Calu3 (cell line): ENCODE measurements at regions not wholly inside any gene's neighbourhood (a gene's known extent, or its start where the extent isn't known, plus 50 kb on each side); places are given as distances from the start of the nearest gene placed in this dataset.

Experiments
- BruUV-seq: library from RNA; stranded (reverse); fragments of 400-500 nt; replicated peaks from 2 replicates; lab custom pipeline; 2021; lab: Mats Ljungman, UMichigan
- CTCF ChIA-PET: fragments of 300-600 bp; sonication (Branson Sonifier 250); formaldehyde crosslinking; loops from one replicate; lab custom pipeline; 2022; ENCODE audit warnings: antibody characterized with exemption; lab: Charles Lee
- DNase-seq: peaks from one replicate; pipeline ENCODE4 v3.0.0; 2022
- H3K27ac Mint-ChIP-seq: one replicate; pipeline ENCODE4 v1.8.0; 2022; ENCODE audit warnings: mixed read lengths; ENCODE audit not compliant: unreplicated experiment
- H3K27me3 Mint-ChIP-seq: one replicate; pipeline ENCODE4 v1.8.0; 2022; ENCODE audit warnings: mixed read lengths; ENCODE audit not compliant: unreplicated experiment
- H3K36me3 Mint-ChIP-seq: one replicate; pipeline ENCODE4 v1.8.0; 2022; ENCODE audit warnings: mild to moderate bottlenecking, moderate library complexity, mixed read lengths; ENCODE audit not compliant: insufficient read depth, unreplicated experiment
- H3K4me1 Mint-ChIP-seq: one replicate; pipeline ENCODE4 v1.8.0; 2022; ENCODE audit warnings: mild to moderate bottlenecking, low read depth, mixed read lengths; ENCODE audit not compliant: unreplicated experiment
- H3K4me3 Mint-ChIP-seq: one replicate; pipeline ENCODE4 v1.8.0; 2022; ENCODE audit warnings: mild to moderate bottlenecking, low read depth, moderate library complexity, mixed read lengths; ENCODE audit not compliant: unreplicated experiment
- H3K9me3 Mint-ChIP-seq: one replicate; pipeline ENCODE4 v1.8.0; 2022; ENCODE audit warnings: low read depth, mixed read lengths; ENCODE audit not compliant: unreplicated experiment
- intact Hi-C: fragments of 100-400 bp; cut with micrococcal nuclease; formaldehyde crosslinking; loops from one replicate; pipeline ENCODE4 v1.10.0; 2022; ENCODE audit not compliant: unreplicated experiment
- TF ChIP-seq, protein P1 (sequence below): fragments of 200-600 bp; IDR thresholded peaks from one replicate; pipeline ENCODE4 v1.8.0; 2022; ENCODE audit warnings: antibody characterized with exemption; ENCODE audit not compliant: unreplicated experiment

GRCh38 chr1:234660536-234661316 lies 50.7 kb upstream of the IRF2BP2 start:
- DNase-seq: no peak
- H3K4me3 Mint-ChIP-seq: no peak overlapping the region
- H3K27ac Mint-ChIP-seq: no peak overlapping the region
- no peaks in the 10 kb centered on the region for H3K27me3 Mint-ChIP-seq
- intact Hi-C loops: no loop called here
- peaks cover 68% of the 10 kb centered on the region for H3K4me1 Mint-ChIP-seq
- no peaks in the 10 kb centered on the region for H3K36me3 Mint-ChIP-seq
- CTCF ChIA-PET: no interaction called here
- peaks cover 4% of the 10 kb centered on the region for H3K9me3 Mint-ChIP-seq
- TF ChIP-seq, protein P1, sequence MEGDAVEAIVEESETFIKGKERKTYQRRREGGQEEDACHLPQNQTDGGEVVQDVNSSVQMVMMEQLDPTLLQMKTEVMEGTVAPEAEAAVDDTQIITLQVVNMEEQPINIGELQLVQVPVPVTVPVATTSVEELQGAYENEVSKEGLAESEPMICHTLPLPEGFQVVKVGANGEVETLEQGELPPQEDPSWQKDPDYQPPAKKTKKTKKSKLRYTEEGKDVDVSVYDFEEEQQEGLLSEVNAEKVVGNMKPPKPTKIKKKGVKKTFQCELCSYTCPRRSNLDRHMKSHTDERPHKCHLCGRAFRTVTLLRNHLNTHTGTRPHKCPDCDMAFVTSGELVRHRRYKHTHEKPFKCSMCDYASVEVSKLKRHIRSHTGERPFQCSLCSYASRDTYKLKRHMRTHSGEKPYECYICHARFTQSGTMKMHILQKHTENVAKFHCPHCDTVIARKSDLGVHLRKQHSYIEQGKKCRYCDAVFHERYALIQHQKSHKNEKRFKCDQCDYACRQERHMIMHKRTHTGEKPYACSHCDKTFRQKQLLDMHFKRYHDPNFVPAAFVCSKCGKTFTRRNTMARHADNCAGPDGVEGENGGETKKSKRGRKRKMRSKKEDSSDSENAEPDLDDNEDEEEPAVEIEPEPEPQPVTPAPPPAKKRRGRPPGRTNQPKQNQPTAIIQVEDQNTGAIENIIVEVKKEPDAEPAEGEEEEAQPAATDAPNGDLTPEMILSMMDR: no peak
- BruUV-seq: no TSS peak
